ENCODE measurements at regions not wholly inside any gene's neighbourhood (a gene's known extent, or its start where the extent isn't known, plus 50 kb on each side); places are given as distances from the start of the nearest gene placed in this dataset.

DNA sequence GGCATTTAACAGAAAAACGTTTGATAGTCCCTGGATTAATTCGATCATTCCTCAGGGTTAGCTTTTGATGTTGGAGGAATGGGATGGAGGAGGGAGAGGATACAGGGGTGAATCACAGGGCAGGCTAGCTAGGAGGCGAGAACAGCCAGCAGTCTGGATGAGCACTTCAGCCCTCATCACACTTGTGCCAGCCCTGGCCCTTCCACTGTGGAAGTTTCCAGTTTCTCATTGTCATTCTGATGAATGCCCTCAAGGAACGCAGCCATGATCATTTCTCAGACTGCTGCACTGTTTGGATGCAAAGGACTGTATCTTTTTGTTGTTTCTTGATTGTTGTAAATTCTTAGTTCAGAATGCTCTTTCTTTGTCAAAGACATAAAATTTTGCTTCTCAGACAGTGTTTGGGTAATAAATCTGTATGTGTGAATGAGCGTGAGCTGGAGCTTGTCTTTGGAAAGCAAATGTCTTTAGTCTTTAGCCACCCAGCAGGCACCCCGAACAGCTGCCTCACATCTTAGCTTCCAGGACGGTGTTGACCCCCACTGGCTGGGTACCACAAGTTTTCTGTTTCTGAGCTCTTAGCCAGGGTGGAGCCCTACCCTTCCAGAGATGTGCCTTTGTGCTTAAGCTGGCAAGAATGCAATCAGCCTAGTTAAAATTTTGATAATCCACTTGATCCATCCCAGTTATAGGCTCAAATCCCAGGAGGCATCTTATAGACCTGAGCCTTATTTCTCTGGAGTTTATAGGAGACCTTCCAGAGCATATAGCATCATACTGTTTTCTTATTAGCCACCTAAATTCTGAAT, 121.1 kb downstream of the PDCD6IP start:
- Histone ChIP-seq H3K9me3 (no peaks in the 10 kb centered on the region), H3K27me3 (no peaks in the 10 kb centered on the region), H3K4me1 (no peaks in the 10 kb centered on the region), H3K4me3 (no peak overlapping the region), H3K36me3 (no peaks in the 10 kb centered on the region), H3K27ac (no peak overlapping the region)
- DNase-seq (ENCODE audit: low spot score in 2 of 2), result no peak
- TF ChIP-seq, protein P1, sequence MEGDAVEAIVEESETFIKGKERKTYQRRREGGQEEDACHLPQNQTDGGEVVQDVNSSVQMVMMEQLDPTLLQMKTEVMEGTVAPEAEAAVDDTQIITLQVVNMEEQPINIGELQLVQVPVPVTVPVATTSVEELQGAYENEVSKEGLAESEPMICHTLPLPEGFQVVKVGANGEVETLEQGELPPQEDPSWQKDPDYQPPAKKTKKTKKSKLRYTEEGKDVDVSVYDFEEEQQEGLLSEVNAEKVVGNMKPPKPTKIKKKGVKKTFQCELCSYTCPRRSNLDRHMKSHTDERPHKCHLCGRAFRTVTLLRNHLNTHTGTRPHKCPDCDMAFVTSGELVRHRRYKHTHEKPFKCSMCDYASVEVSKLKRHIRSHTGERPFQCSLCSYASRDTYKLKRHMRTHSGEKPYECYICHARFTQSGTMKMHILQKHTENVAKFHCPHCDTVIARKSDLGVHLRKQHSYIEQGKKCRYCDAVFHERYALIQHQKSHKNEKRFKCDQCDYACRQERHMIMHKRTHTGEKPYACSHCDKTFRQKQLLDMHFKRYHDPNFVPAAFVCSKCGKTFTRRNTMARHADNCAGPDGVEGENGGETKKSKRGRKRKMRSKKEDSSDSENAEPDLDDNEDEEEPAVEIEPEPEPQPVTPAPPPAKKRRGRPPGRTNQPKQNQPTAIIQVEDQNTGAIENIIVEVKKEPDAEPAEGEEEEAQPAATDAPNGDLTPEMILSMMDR (IDR thresholded peaks at IDR 0.05), result no peak
- intact Hi-C loops (cut with DNase I), result no loop called here

DNA sequence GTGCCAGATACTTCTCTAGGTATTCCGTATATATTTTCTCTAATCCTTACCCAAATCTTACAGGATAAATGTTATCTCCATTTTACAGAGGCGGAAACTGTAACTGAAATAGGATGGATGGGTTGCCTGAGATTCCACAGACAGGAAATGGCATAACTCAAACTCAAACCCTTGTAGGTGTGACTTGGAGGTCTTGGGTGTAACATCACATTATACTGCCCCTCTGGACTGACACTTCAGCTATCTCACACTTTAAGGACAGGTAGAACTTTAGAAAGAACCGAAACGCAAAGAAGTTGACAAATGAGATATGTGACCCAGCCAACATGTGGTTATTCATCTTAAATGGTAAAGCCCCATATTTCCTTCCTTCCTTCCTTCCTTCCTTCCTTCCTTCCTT, 122.1 kb downstream of the PDCD6IP start:
- Histone ChIP-seq H3K4me1 (no peaks in the 10 kb centered on the region), H3K4me3 (no peak overlapping the region), H3K36me3 (no peaks in the 10 kb centered on the region), H3K27me3 (no peaks in the 10 kb centered on the region), H3K27ac (no peak overlapping the region), H3K9me3 (no peaks in the 10 kb centered on the region)
- TF ChIP-seq, protein P1 (IDR thresholded peaks at IDR 0.05), result no peak
- intact Hi-C loops (cut with DNase I), result no loop called here
- DNase-seq (ENCODE audit: low spot score in 2 of 2), result no peak

DNA sequence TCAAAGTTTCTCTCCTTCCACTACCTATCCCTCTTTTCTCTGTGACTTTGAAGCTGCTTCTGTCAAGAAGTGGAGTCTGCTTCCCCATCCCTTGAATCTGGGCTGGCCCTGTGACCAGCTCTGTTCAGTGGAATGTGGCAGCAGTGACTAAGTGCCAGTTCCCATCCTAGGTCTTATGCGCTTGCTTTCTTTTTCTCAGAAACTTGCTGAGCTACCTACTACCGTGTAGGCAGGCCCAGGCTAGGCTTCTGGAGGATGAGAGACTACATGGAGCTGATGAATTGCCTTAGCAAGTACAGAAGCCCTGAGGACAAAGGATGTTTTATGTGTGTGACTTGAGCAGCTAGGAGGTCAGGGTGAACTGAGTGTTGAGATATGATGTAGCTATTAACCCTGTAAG, 123.2 kb downstream of the PDCD6IP start:
- H3K4me1 ChIP-seq, result no peaks in the 10 kb centered on the region
- no peaks in the 10 kb centered on the region for H3K9me3 ChIP-seq
- intact Hi-C loops (cut with DNase I), result no loop called here
- TF ChIP-seq, protein P1 (IDR thresholded peaks at IDR 0.05), result no peak
- no peaks in the 10 kb centered on the region for H3K27me3 ChIP-seq
- no peaks in the 10 kb centered on the region for H3K36me3 ChIP-seq
- no peak for DNase-seq (ENCODE audit: low spot score in 2 of 2)
- no peak overlapping the region for H3K27ac ChIP-seq
- no peak overlapping the region for H3K4me3 ChIP-seq

DNA sequence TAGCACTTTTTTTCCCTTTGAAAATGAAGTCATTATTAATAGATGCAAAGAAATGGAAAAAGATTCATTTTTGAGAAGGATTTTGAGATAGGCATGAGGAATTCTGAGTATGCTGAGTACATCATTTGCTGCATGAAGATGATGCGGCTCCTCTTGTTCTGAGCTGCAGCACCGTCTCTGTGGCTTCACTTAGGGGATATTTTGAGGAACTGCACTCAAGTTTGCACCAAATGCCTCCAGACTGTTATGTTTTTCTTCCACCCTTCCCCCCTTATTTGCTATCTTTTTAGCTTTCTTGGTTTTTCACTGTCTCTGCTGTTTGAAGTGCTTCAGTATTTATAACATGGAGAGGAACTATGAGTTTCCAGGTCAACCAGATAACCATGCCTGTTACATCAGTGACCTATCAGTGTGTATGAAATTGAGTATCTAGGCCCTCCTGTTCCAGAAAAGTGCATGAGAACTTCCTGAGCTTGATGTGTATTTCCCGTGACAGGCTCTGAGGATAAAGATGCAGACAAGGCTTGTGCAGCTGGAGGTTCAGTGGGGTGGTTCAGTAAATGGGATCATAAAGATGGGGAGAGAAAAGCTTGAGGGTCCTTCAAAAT, 128.7 kb downstream of the PDCD6IP start:
- intact Hi-C loops (cut with DNase I), result no loop called here
- no peak for DNase-seq (ENCODE audit: low spot score in 2 of 2)
- Histone ChIP-seq H3K27me3 (no peaks in the 10 kb centered on the region), H3K9me3 (no peaks in the 10 kb centered on the region), H3K4me1 (no peaks in the 10 kb centered on the region), H3K36me3 (no peaks in the 10 kb centered on the region), H3K4me3 (no peak overlapping the region), H3K27ac (no peak overlapping the region)
- TF ChIP-seq, protein P1 (IDR thresholded peaks at IDR 0.05), result no peak

DNA sequence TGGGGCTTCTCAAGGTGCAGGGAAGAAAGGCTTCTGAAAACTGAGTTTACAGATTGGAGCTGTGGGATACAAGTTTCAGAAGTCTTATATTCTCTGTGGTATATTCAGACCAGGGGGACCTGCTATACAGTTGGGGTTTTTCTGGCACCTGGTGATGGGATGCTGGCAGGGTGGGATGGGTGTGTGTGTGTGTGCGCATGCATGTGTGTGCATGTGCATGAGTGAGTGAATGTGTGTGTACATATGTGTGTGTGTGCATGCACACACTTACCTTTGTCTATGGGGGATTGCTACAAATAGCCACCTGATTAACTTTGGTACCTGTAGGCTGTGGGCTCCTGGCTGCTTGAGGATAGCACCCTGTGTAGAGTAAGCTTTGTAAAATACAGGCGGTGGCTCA, 131.4 kb downstream of the PDCD6IP start:
- no peak overlapping the region for H3K4me3 ChIP-seq
- H3K9me3 ChIP-seq, result no peaks in the 10 kb centered on the region
- H3K4me1 ChIP-seq, result no peaks in the 10 kb centered on the region
- intact Hi-C loops (cut with DNase I), result no loop called here
- H3K36me3 ChIP-seq, result no peaks in the 10 kb centered on the region
- H3K27me3 ChIP-seq, result no peaks in the 10 kb centered on the region
- TF ChIP-seq, protein P1 (IDR thresholded peaks at IDR 0.05), result no peak
- H3K27ac ChIP-seq, result no peak overlapping the region
- no peak for DNase-seq (ENCODE audit: low spot score in 2 of 2)

Measured in ascending aorta (tissue), 2 donors.